ENCODE measurements at regions not wholly inside any gene's neighbourhood (a gene's known extent, or its start where the extent isn't known, plus 50 kb on each side); places are given as distances from the start of the nearest gene placed in this dataset.
A peak's percentile ranks its signal among the peaks of the same experiment; 100 is the strongest.

- TF ChIP-seq, protein P1, sequence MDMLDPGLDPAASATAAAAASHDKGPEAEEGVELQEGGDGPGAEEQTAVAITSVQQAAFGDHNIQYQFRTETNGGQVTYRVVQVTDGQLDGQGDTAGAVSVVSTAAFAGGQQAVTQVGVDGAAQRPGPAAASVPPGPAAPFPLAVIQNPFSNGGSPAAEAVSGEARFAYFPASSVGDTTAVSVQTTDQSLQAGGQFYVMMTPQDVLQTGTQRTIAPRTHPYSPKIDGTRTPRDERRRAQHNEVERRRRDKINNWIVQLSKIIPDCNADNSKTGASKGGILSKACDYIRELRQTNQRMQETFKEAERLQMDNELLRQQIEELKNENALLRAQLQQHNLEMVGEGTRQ (IDR thresholded peaks at IDR 0.05; ENCODE audit: low read depth, low read length): peak; percentile 64
- TF ChIP-seq, protein P1 (CRISPR knock-in tag; IDR thresholded peaks at IDR 0.05; ENCODE audit: borderline replicate concordance): peak; percentile 76; the same call in 1 of the 2 replicates
- TF ChIP-seq RCOR2 (CRISPR knock-in tag; IDR thresholded peaks at IDR 0.05) (peak; percentile 98), KLF6 (CRISPR knock-in tag; IDR thresholded peaks at IDR 0.05) (peak; percentile 76; the same call in 1 of the 2 replicates), BORCS8-MEF2B (CRISPR knock-in tag; IDR thresholded peaks at IDR 0.05) (no peak), NAIF1 (CRISPR knock-in tag; IDR thresholded peaks at IDR 0.05; ENCODE audit: borderline replicate concordance) (no peak), IKZF4 (CRISPR knock-in tag; IDR thresholded peaks at IDR 0.05; ENCODE audit: borderline replicate concordance, low read depth, not compliant biosample characterization) (no peak), ZMYM4 (CRISPR knock-in tag; IDR thresholded peaks at IDR 0.05) (peak; percentile 95), HNF4A (CRISPR knock-in tag; IDR thresholded peaks at IDR 0.05) (peak; percentile 86), DZIP1 (CRISPR knock-in tag; IDR thresholded peaks at IDR 0.05) (no peak), ZNF790 (CRISPR knock-in tag; IDR thresholded peaks at IDR 0.05; ENCODE audit: borderline replicate concordance) (no peak), SNAI1 (CRISPR knock-in tag; IDR thresholded peaks at IDR 0.05; ENCODE audit: borderline replicate concordance) (no peak)
- TF ChIP-seq, protein P2, sequence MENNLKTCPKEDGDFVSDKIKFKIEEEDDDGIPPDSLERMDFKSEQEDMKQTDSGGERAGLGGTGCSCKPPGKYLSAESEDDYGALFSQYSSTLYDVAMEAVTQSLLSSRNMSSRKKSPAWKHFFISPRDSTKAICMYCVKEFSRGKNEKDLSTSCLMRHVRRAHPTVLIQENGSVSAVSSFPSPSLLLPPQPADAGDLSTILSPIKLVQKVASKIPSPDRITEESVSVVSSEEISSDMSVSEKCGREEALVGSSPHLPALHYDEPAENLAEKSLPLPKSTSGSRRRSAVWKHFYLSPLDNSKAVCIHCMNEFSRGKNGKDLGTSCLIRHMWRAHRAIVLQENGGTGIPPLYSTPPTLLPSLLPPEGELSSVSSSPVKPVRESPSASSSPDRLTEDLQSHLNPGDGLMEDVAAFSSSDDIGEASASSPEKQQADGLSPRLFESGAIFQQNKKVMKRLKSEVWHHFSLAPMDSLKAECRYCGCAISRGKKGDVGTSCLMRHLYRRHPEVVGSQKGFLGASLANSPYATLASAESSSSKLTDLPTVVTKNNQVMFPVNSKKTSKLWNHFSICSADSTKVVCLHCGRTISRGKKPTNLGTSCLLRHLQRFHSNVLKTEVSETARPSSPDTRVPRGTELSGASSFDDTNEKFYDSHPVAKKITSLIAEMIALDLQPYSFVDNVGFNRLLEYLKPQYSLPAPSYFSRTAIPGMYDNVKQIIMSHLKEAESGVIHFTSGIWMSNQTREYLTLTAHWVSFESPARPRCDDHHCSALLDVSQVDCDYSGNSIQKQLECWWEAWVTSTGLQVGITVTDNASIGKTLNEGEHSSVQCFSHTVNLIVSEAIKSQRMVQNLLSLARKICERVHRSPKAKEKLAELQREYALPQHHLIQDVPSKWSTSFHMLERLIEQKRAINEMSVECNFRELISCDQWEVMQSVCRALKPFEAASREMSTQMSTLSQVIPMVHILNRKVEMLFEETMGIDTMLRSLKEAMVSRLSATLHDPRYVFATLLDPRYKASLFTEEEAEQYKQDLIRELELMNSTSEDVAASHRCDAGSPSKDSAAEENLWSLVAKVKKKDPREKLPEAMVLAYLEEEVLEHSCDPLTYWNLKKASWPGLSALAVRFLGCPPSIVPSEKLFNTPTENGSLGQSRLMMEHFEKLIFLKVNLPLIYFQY (CRISPR knock-in tag; IDR thresholded peaks at IDR 0.05; ENCODE audit: borderline replicate concordance): peak; percentile 71; the same call in 1 of the 2 replicates
- TF ChIP-seq, protein P3, sequence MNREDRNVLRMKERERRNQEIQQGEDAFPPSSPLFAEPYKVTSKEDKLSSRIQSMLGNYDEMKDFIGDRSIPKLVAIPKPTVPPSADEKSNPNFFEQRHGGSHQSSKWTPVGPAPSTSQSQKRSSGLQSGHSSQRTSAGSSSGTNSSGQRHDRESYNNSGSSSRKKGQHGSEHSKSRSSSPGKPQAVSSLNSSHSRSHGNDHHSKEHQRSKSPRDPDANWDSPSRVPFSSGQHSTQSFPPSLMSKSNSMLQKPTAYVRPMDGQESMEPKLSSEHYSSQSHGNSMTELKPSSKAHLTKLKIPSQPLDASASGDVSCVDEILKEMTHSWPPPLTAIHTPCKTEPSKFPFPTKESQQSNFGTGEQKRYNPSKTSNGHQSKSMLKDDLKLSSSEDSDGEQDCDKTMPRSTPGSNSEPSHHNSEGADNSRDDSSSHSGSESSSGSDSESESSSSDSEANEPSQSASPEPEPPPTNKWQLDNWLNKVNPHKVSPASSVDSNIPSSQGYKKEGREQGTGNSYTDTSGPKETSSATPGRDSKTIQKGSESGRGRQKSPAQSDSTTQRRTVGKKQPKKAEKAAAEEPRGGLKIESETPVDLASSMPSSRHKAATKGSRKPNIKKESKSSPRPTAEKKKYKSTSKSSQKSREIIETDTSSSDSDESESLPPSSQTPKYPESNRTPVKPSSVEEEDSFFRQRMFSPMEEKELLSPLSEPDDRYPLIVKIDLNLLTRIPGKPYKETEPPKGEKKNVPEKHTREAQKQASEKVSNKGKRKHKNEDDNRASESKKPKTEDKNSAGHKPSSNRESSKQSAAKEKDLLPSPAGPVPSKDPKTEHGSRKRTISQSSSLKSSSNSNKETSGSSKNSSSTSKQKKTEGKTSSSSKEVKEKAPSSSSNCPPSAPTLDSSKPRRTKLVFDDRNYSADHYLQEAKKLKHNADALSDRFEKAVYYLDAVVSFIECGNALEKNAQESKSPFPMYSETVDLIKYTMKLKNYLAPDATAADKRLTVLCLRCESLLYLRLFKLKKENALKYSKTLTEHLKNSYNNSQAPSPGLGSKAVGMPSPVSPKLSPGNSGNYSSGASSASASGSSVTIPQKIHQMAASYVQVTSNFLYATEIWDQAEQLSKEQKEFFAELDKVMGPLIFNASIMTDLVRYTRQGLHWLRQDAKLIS (CRISPR knock-in tag; IDR thresholded peaks at IDR 0.05): no peak
- TF ChIP-seq, protein P4, sequence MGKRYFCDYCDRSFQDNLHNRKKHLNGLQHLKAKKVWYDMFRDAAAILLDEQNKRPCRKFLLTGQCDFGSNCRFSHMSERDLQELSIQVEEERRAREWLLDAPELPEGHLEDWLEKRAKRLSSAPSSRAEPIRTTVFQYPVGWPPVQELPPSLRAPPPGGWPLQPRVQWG (CRISPR knock-in tag; IDR thresholded peaks at IDR 0.05; ENCODE audit: borderline replicate concordance, low read depth): no peak
Measured at GRCh38 chr5:43997647-43998272, 391.5 kb downstream of the FGF10 start (continued).

Data from HepG2 (cell line).